MCF 10A (cell line): ENCODE measurements at regions not wholly inside any gene's neighbourhood (a gene's known extent, or its start where the extent isn't known, plus 50 kb on each side); places are given as distances from the start of the nearest gene placed in this dataset.
A peak's percentile ranks its signal among the peaks of the same experiment; 100 is the strongest.

Experiments used
- BruUV-seq: library from RNA; stranded (reverse); fragments of 400-500 nt; replicated peaks from 2 replicates; lab custom pipeline; 2021; lab: Mats Ljungman, UMichigan
- CTCF ChIA-PET: fragments of 300-600 bp; sonication (Branson Sonifier 250); formaldehyde crosslinking; extraction: SDS; loops from one replicate; lab custom pipeline; 2021; ENCODE audit warnings: antibody characterized with exemption, inconsistent platforms; lab: Yijun Ruan, JAX
- POLR2A ChIA-PET: fragments of 300-600, 350-650 bp; sonication (Branson Sonifier 250); formaldehyde crosslinking; extraction: SDS; loops from one replicate; lab custom pipeline; 2020; ENCODE audit warnings: antibody characterized with exemption, inconsistent platforms; lab: Yijun Ruan, JAX
- DNase-seq: peaks from one replicate; pipeline ENCODE4 v3.0.0-alpha.2; 2018; ENCODE audit not compliant: unreplicated experiment
- H3K27ac Mint-ChIP-seq: one replicate; pipeline ENCODE4 v1.8.0; 2022; ENCODE audit warnings: mild to moderate bottlenecking, low read depth, mixed read lengths; ENCODE audit not compliant: unreplicated experiment
- H3K27me3 Mint-ChIP-seq: one replicate; pipeline ENCODE4 v1.8.0; 2022; ENCODE audit warnings: mixed read lengths; ENCODE audit not compliant: insufficient read depth, unreplicated experiment
- H3K36me3 Mint-ChIP-seq: one replicate; pipeline ENCODE4 v1.8.0; 2022; ENCODE audit warnings: mild to moderate bottlenecking, moderate library complexity, mixed read lengths; ENCODE audit not compliant: insufficient read depth, unreplicated experiment
- H3K4me1 Mint-ChIP-seq: one replicate; pipeline ENCODE4 v1.8.0; 2022; ENCODE audit warnings: mixed read lengths; ENCODE audit not compliant: insufficient read depth, unreplicated experiment
- H3K4me3 Mint-ChIP-seq: one replicate; pipeline ENCODE4 v1.8.0; 2022; ENCODE audit warnings: mild to moderate bottlenecking, moderate library complexity, mixed read lengths; ENCODE audit not compliant: unreplicated experiment
- H3K9me3 Mint-ChIP-seq: one replicate; pipeline ENCODE4 v1.8.0; 2022; ENCODE audit warnings: mixed read lengths; ENCODE audit not compliant: unreplicated experiment
- CTCF ChIP-seq: fragments of 200-600 bp; IDR thresholded peaks from one replicate; pipeline ENCODE4 v1.8.0; 2022; ENCODE audit warnings: antibody characterized with exemption, mild to moderate bottlenecking; ENCODE audit not compliant: unreplicated experiment
- intact Hi-C: fragments of 100-400 bp; cut with micrococcal nuclease; formaldehyde crosslinking; loops from 2 replicates; pipeline ENCODE4 v1.14.1; 2022

GRCh38 chr3:159879146-159879545 is 109.5 kb upstream of the IL12A start:
- peaks cover 5% of the 10 kb centered on the region for H3K36me3 Mint-ChIP-seq
- intact Hi-C loops, result no loop called here
- ChIA-PET POLR2A (interaction anchor here (1.3 kb wide), 1 partner anchor 26 kb away, joined by 4 read pairs; no protein-coding TSS in a partner anchor), CTCF (interaction anchor here (0.7 to 1.5 kb wide), 5 partner anchors 48 to 161 kb away, joined by 3 to 7 read pairs (median 4); no protein-coding TSS in a partner anchor)
- H3K4me1 Mint-ChIP-seq, result peaks cover 34% of the 10 kb centered on the region
- DNase-seq, result no peak
- H3K9me3 Mint-ChIP-seq, result no peaks in the 10 kb centered on the region
- no peak overlapping the region for H3K27ac Mint-ChIP-seq
- H3K27me3 Mint-ChIP-seq, result no peaks in the 10 kb centered on the region
- no TSS peak for BruUV-seq
- H3K4me3 Mint-ChIP-seq, result no peak overlapping the region
- no peak for TF ChIP-seq CTCF

- intact Hi-C loops, result no loop called here
- ChIA-PET CTCF (interaction anchor here (0.9 to 1.2 kb wide), 4 partner anchors 49 to 126 kb away, joined by 4 to 10 read pairs (median 6); no protein-coding TSS in a partner anchor), POLR2A (interaction anchor here (1.3 to 4.5 kb wide), 2 partner anchors 26 to 39 kb away, joined by 4 to 28 read pairs; partner anchors contain the start of gene SCHIP1)
- no peak for DNase-seq
- BruUV-seq, result no TSS peak
- H3K9me3 Mint-ChIP-seq, result no peaks in the 10 kb centered on the region
- no peak for TF ChIP-seq CTCF
- H3K4me1 Mint-ChIP-seq, result peaks cover 34% of the 10 kb centered on the region
- H3K27ac Mint-ChIP-seq, result no peak overlapping the region
- no peaks in the 10 kb centered on the region for H3K27me3 Mint-ChIP-seq
- peaks cover 5% of the 10 kb centered on the region for H3K36me3 Mint-ChIP-seq
- no peak overlapping the region for H3K4me3 Mint-ChIP-seq
Measured at GRCh38 chr3:159879598-159879997, 109.0 kb upstream of the IL12A start.

GRCh38 chr3:159881208-159881607 is 107.4 kb upstream of the IL12A start:
- intact Hi-C loops, result loop anchor here (5.0 kb wide), 3 partner anchors 106 to 619 kb away; partner anchors contain the start of gene IL12A
- Mint-ChIP-seq H3K9me3 (no peaks in the 10 kb centered on the region), H3K4me3 (no peak overlapping the region), H3K27me3 (no peaks in the 10 kb centered on the region), H3K36me3 (peaks cover 5% of the 10 kb centered on the region), H3K27ac (peak overlapping the region; percentile 92), H3K4me1 (peaks cover 34% of the 10 kb centered on the region)
- ChIA-PET CTCF (interaction anchor here (0.7 to 21.8 kb wide), 6 partner anchors 8 to 127 kb away, joined by 3 to 721 read pairs (median 29); no protein-coding TSS in a partner anchor), POLR2A (interaction anchor here (0.7 to 6.0 kb wide), 11 partner anchors 8 to 125 kb away, joined by 3 to 71 read pairs (median 5); partner anchors contain the start of gene SCHIP1)
- TSS peak; percentile 95 for BruUV-seq
- DNase-seq, result no peak
- no peak for TF ChIP-seq CTCF

GRCh38 chr3:159881828-159882309 is 106.8 kb upstream of the IL12A start:
- Mint-ChIP-seq H3K4me3 (peak overlapping the region; percentile 26), H3K27ac (peak overlapping the region; percentile 92), H3K27me3 (no peaks in the 10 kb centered on the region), H3K4me1 (peaks cover 34% of the 10 kb centered on the region), H3K9me3 (no peaks in the 10 kb centered on the region), H3K36me3 (peaks cover 5% of the 10 kb centered on the region)
- intact Hi-C loops, result loop anchor here (5.0 kb wide), 3 partner anchors 105 to 620 kb away; partner anchors contain the start of gene IL12A
- TF ChIP-seq CTCF, result no peak
- CTCF ChIA-PET, result interaction anchor here (0.7 to 21.8 kb wide), 11 partner anchors 9 to 126 kb away, joined by 3 to 721 read pairs (median 6); partner anchors contain the start of genes IL12A and SCHIP1
- BruUV-seq, result TSS peak; percentile 86
- POLR2A ChIA-PET, result interaction anchor here (0.5 to 6.0 kb wide), 14 partner anchors 9 to 271 kb away, joined by 3 to 71 read pairs (median 4); partner anchors contain the start of gene SCHIP1
- DNase-seq, result peak; percentile 94
